OCI-LY3 (cell line): ENCODE measurements at regions not wholly inside any gene's neighbourhood (a gene's known extent, or its start where the extent isn't known, plus 50 kb on each side); places are given as distances from the start of the nearest gene placed in this dataset.

Experiments
- H2AFZ ChIP-seq: fragments of 200-600, 300-600 bp; shearing (Covaris generic); 2 replicates; pipeline ENCODE4 v1.6.0; 2014; ENCODE audit warnings: antibody characterized with exemption, low read depth, low read length
- H3K27ac ChIP-seq: fragments of 200-600, 300-600 bp; sonication (generic); 2 replicates; pipeline ENCODE4 v1.5.1; 2014; ENCODE audit warnings: mild to moderate bottlenecking, low read length, moderate library complexity, mixed read lengths
- H3K27me3 ChIP-seq: fragments of 200-600, 300-600 bp; sonication (generic); 2 replicates; pipeline ENCODE4 v1.6.1; 2014; ENCODE audit warnings: low read depth, low read length, mixed read lengths
- H3K36me3 ChIP-seq: fragments of 200-600, 300-600 bp; sonication (generic); replicated peaks from 2 replicates; pipeline ENCODE3; 2014; ENCODE audit warnings: low read depth, low read length, mixed read lengths
- H3K4me1 ChIP-seq: fragments of 300-600, 200-600 bp; sonication (generic); 2 replicates; pipeline ENCODE4 v1.6.1; 2014; ENCODE audit warnings: low read length, mixed read lengths
- H3K4me2 ChIP-seq: fragments of 200-600, 300-600 bp; sonication (generic); 2 replicates; pipeline ENCODE4 v1.6.1; 2014; ENCODE audit warnings: low read length, mixed read lengths
- H3K4me3 ChIP-seq: fragments of 300-600, 200-600 bp; sonication (generic); 2 replicates; pipeline ENCODE4 v1.5.1; 2014; ENCODE audit warnings: antibody characterized with exemption, mild to moderate bottlenecking, low read length, moderate library complexity
- H3K79me2 ChIP-seq: fragments of 300-600, 200-600 bp; shearing (Covaris generic); 2 replicates; pipeline ENCODE4 v1.6.1; 2014; ENCODE audit warnings: mild to moderate bottlenecking, low read length, mixed read lengths
- H3K9ac ChIP-seq: fragments of 300-600, 200-600 bp; shearing (Covaris generic); 2 replicates; pipeline ENCODE4 v1.6.0; 2014; ENCODE audit warnings: mild to moderate bottlenecking, low read length, moderate library complexity
- H3K9me3 ChIP-seq: fragments of 200-600, 300-600 bp; shearing (Covaris generic); 2 replicates; pipeline ENCODE4 v1.6.1; 2014; ENCODE audit warnings: low read length, mixed read lengths; ENCODE audit not compliant: insufficient read depth
- H4K20me1 ChIP-seq: fragments of 200-600, 300-600 bp; sonication (generic); 2 replicates; pipeline ENCODE4 v1.6.1; 2016; ENCODE audit warnings: low read length, mixed read lengths; ENCODE audit not compliant: insufficient read depth
- EZH2phosphoT487 ChIP-seq: fragments of 200-600 bp; shearing (Covaris generic); IDR thresholded peaks from 2 replicates; pipeline ENCODE4 v1.6.1; 2018; ENCODE audit warnings: antibody characterized with exemption, mixed run types, low read depth
- TF ChIP-seq, protein P1 (sequence below): fragments of 200-600, 300-600 bp; sonication (generic); IDR thresholded peaks from 2 replicates; pipeline ENCODE4 v1.5.1; 2014; ENCODE audit warnings: antibody characterized with exemption, low read length, low read depth

DNA sequence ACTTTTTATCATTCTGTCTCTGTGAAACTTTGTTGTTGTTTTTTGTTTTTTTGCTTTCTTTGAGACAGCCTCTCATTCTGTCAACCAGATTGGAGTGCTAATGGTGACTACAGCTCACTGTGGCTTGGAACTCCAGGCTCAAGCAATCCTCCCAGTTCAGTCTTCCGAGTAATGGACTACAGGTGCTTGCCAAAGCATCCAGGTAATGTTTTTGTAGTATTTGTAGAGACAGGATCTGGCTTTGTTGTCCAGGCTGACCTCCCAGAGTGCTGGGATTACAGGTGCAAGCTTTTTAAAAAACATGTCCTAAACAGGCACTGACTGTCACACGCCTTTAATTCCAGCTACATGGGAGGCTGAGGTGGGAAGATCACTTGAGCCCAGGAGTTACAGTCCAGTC is 235.1 kb downstream of the MEF2C start:
- H3K4me2 ChIP-seq: no peak overlapping the region
- H3K79me2 ChIP-seq: no peaks in the 10 kb centered on the region
- H4K20me1 ChIP-seq: no peaks in the 10 kb centered on the region
- no peak overlapping the region for H2AFZ ChIP-seq
- H3K4me3 ChIP-seq: no peak overlapping the region
- TF ChIP-seq, protein P1, sequence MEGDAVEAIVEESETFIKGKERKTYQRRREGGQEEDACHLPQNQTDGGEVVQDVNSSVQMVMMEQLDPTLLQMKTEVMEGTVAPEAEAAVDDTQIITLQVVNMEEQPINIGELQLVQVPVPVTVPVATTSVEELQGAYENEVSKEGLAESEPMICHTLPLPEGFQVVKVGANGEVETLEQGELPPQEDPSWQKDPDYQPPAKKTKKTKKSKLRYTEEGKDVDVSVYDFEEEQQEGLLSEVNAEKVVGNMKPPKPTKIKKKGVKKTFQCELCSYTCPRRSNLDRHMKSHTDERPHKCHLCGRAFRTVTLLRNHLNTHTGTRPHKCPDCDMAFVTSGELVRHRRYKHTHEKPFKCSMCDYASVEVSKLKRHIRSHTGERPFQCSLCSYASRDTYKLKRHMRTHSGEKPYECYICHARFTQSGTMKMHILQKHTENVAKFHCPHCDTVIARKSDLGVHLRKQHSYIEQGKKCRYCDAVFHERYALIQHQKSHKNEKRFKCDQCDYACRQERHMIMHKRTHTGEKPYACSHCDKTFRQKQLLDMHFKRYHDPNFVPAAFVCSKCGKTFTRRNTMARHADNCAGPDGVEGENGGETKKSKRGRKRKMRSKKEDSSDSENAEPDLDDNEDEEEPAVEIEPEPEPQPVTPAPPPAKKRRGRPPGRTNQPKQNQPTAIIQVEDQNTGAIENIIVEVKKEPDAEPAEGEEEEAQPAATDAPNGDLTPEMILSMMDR: no peak
- no peak for TF ChIP-seq EZH2phosphoT487
- no peaks in the 10 kb centered on the region for H3K27me3 ChIP-seq
- no peaks in the 10 kb centered on the region for H3K4me1 ChIP-seq
- H3K9me3 ChIP-seq: no peaks in the 10 kb centered on the region
- no peaks in the 10 kb centered on the region for H3K36me3 ChIP-seq
- H3K27ac ChIP-seq: no peak overlapping the region
- H3K9ac ChIP-seq: no peak overlapping the region

DNA sequence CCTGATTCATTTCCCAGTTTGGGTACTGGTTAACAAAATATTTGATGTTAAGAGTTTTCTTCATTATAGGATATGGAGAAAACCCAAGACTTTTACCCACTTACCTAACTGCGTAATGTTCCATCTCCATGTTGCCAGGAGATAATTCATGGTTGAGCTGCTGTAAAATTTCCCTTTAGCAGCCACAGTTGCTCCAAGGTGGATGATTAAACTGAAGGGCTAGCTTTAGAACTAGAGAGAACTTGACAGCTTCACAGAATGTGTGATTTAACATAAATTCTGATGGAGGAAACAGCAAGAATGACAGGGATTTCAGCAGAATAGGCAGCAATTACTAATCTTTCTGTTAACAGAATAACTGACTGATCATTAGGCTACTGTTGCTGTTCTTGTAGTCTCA is 236.1 kb downstream of the MEF2C start:
- no peaks in the 10 kb centered on the region for H4K20me1 ChIP-seq
- no peaks in the 10 kb centered on the region for H3K27me3 ChIP-seq
- no peaks in the 10 kb centered on the region for H3K9me3 ChIP-seq
- H3K4me3 ChIP-seq: no peak overlapping the region
- no peak overlapping the region for H3K4me2 ChIP-seq
- H3K4me1 ChIP-seq: no peaks in the 10 kb centered on the region
- no peak overlapping the region for H3K9ac ChIP-seq
- H3K79me2 ChIP-seq: no peaks in the 10 kb centered on the region
- TF ChIP-seq, protein P1: no peak
- TF ChIP-seq EZH2phosphoT487: no peak
- no peak overlapping the region for H3K27ac ChIP-seq
- no peak overlapping the region for H2AFZ ChIP-seq
- no peaks in the 10 kb centered on the region for H3K36me3 ChIP-seq

DNA sequence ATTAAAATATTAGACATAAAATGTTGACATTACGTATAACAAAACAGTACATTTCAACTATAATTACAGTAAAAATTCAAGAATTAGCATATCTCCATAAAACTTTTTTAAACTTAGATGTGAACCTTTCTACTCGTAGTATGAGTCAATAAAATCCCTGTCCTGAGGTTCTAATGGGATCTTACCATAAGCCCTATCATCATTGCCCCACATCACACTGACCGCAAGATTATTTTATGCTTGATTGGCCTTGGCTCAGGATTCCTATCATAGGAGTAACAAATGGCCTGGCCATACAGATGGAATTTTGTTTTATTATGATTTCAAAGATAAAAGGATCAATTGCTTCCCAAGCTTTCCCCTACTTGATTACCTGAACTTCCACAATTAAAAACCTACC is 238.3 kb downstream of the MEF2C start:
- Histone ChIP-seq H3K27ac (no peak overlapping the region), H3K4me2 (no peak overlapping the region), H3K9ac (no peak overlapping the region), H3K4me1 (no peaks in the 10 kb centered on the region), H3K9me3 (no peaks in the 10 kb centered on the region), H2AFZ (no peak overlapping the region), H3K79me2 (no peaks in the 10 kb centered on the region), H3K36me3 (no peaks in the 10 kb centered on the region), H3K27me3 (no peaks in the 10 kb centered on the region), H3K4me3 (no peak overlapping the region), H4K20me1 (no peaks in the 10 kb centered on the region)
- TF ChIP-seq, protein P1: no peak
- no peak for TF ChIP-seq EZH2phosphoT487

DNA sequence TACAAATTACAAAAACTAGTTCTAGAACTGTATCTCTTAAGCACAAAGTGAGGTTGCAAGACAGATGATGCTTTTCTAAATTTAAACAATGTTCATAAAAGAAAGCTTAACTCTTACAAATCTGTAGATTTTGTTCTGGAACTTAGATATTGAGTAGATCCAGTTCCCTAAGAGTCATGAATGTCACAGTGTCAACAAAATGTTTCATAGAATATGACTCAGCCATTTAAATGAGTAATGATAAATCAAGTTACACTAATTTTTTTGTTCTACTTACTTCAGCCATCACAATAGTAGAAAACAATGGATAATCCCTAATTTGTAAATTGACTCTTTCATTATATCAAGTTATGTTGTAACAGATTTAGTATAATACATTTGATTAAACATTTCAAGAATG is 239.7 kb downstream of the MEF2C start:
- Histone ChIP-seq H4K20me1 (no peaks in the 10 kb centered on the region), H3K9ac (no peak overlapping the region)

More for the DNA sequence above, 239.7 kb downstream of the MEF2C start:
- no peak overlapping the region for H3K4me3 ChIP-seq
- H3K4me1 ChIP-seq: no peaks in the 10 kb centered on the region
- H3K36me3 ChIP-seq: no peaks in the 10 kb centered on the region
- H3K4me2 ChIP-seq: no peak overlapping the region
- no peaks in the 10 kb centered on the region for H3K9me3 ChIP-seq
- H3K79me2 ChIP-seq: no peaks in the 10 kb centered on the region
- H3K27ac ChIP-seq: no peak overlapping the region
- no peak for TF ChIP-seq EZH2phosphoT487
- TF ChIP-seq, protein P1: no peak
- H2AFZ ChIP-seq: no peak overlapping the region
- no peaks in the 10 kb centered on the region for H3K27me3 ChIP-seq
